Ishikawa (cell line): ENCODE measurements at regions not wholly inside any gene's neighbourhood (a gene's known extent, or its start where the extent isn't known, plus 50 kb on each side); places are given as distances from the start of the nearest gene placed in this dataset.

Experiments used
- CEBPB ChIP-seq: IDR thresholded peaks from 2 replicates; pipeline ENCODE4 v1.6.1; 2012
- CREB1 ChIP-seq: IDR thresholded peaks from 2 replicates; pipeline ENCODE4 v1.6.1; 2012; ENCODE audit warnings: low read depth
- EGR1 ChIP-seq: IDR thresholded peaks from 2 replicates; pipeline ENCODE4 v1.6.1; 2012
- EP300 ChIP-seq: IDR thresholded peaks from 2 replicates; pipeline ENCODE4 v1.6.1; 2012; ENCODE audit warnings: borderline replicate concordance
- FOXM1 ChIP-seq: IDR thresholded peaks from 2 replicates; pipeline ENCODE4 v1.6.1; 2012; ENCODE audit warnings: low read depth, borderline replicate concordance
- MAX ChIP-seq: IDR thresholded peaks from 2 replicates; pipeline ENCODE4 v1.6.1; 2012
- NFIC ChIP-seq: IDR thresholded peaks from 2 replicates; pipeline ENCODE4 v1.6.1; 2012
- RAD21 ChIP-seq: IDR thresholded peaks from 2 replicates; pipeline ENCODE4 v1.6.1; 2012; ENCODE audit warnings: low read depth
- REST ChIP-seq: IDR thresholded peaks from 2 replicates; pipeline ENCODE4 v1.6.1; 2012; ENCODE audit warnings: low read depth, mild to moderate bottlenecking
- TAF1 ChIP-seq: IDR thresholded peaks from 2 replicates; pipeline ENCODE4 v1.6.1; 2012; ENCODE audit warnings: low read depth, mild to moderate bottlenecking
- TCF12 ChIP-seq: IDR thresholded peaks from 2 replicates; pipeline ENCODE4 v1.6.1; 2012; ENCODE audit warnings: low read depth
- TEAD4 ChIP-seq: IDR thresholded peaks from 2 replicates; pipeline ENCODE4 v1.6.1; 2012
- USF1 ChIP-seq: IDR thresholded peaks from 2 replicates; pipeline ENCODE4 v1.6.1; 2012
- YY1 ChIP-seq: IDR thresholded peaks from 2 replicates; pipeline ENCODE4 v1.6.1; 2012; ENCODE audit warnings: low read depth
- ZBTB7A ChIP-seq: IDR thresholded peaks from 2 replicates; pipeline ENCODE4 v1.6.1; 2012; ENCODE audit warnings: low read depth

- TF ChIP-seq TEAD4, result no peak
- no peak for TF ChIP-seq EGR1
- TF ChIP-seq TCF12, result no peak
- no peak for TF ChIP-seq USF1
- TF ChIP-seq REST, result no peak
- TF ChIP-seq FOXM1, result no peak
Measured at GRCh38 chr20:40341561-40341960, 347.5 kb downstream of the MAFB start.

GRCh38 chr20:40339661-40340449 lies 349.2 kb downstream of the MAFB start:
- TF ChIP-seq FOXM1 (no peak), ZBTB7A (no peak), NFIC (no peak), CREB1 (no peak), YY1 (no peak), TAF1 (no peak), EGR1 (no peak), MAX (no peak), TCF12 (no peak)

- TF ChIP-seq ZBTB7A (no peak), EGR1 (no peak), TCF12 (no peak), TEAD4 (no peak), TAF1 (no peak), RAD21 (no peak), MAX (no peak), YY1 (no peak), USF1 (no peak), EP300 (no peak), CREB1 (no peak), FOXM1 (no peak), NFIC (no peak), CEBPB (no peak), REST (no peak)
Measured at GRCh38 chr20:40336533-40336932, 352.5 kb downstream of the MAFB start.

- no peak for TF ChIP-seq TEAD4
- TF ChIP-seq EP300, result no peak
- no peak for TF ChIP-seq YY1
- TF ChIP-seq TAF1, result no peak
- TF ChIP-seq TCF12, result no peak
- TF ChIP-seq EGR1, result no peak
- no peak for TF ChIP-seq MAX
- TF ChIP-seq REST, result no peak
- TF ChIP-seq USF1, result no peak
Measured at GRCh38 chr20:40335901-40336351, 353.1 kb downstream of the MAFB start.
